Skin epidermis (tissue), 12 donors: ENCODE measurements at regions not wholly inside any gene's neighbourhood (a gene's known extent, or its start where the extent isn't known, plus 50 kb on each side); places are given as distances from the start of the nearest gene placed in this dataset.
"Not testable (repeated sequence)": the region's sequence is repeated elsewhere in the genome, so short reads cannot be mapped to it uniquely, and the experiment has no call there.

Source experiments
- H3K27ac ChIP-seq, 21 experiments: fragments of 200-600 bp; sonication (generic) in 11 of 21; one replicate each; pipeline ENCODE4 v1.5.0; 2020; ENCODE audit warnings: mild to moderate bottlenecking in 3 of 21, inconsistent platforms in 2 of 21, moderate library complexity in 2 of 21
- H3K4me3 ChIP-seq, 7 experiments: fragments of 200-600 bp; sonication (generic) in 2 of 7; one replicate each; pipeline ENCODE4 v1.5.0; 2020; ENCODE audit warnings: inconsistent platforms in 2 of 7, mild to moderate bottlenecking in 2 of 7, moderate library complexity in 1 of 7

- no peak overlapping the region for H3K27ac ChIP-seq
- no peak overlapping the region for H3K4me3 ChIP-seq
These were observed 341.0 kb downstream of the TCERG1L start for GRCh38 chr10:130970341-130971122.

GRCh38 chr10:130971123-130971435, 340.4 kb downstream of the TCERG1L start:
- Histone ChIP-seq H3K27ac (no peak overlapping the region), H3K4me3 (no peak overlapping the region)

- H3K4me3 ChIP-seq = no peak overlapping the region
- no peak overlapping the region for H3K27ac ChIP-seq
These were observed 338.2 kb downstream of the TCERG1L start for GRCh38 chr10:130973127-130973839.

- Histone ChIP-seq H3K27ac (no peak overlapping the region), H3K4me3 (no peak overlapping the region)
These were observed 337.4 kb downstream of the TCERG1L start for GRCh38 chr10:130974166-130974565.

- H3K27ac ChIP-seq, H3K4me3 ChIP-seq: not testable (repeated sequence)
These were observed 336.2 kb downstream of the TCERG1L start for GRCh38 chr10:130975351-130975750.

- Histone ChIP-seq H3K4me3 (no peak overlapping the region), H3K27ac (no peak overlapping the region)
These were observed 328.7 kb downstream of the TCERG1L start for GRCh38 chr10:130982802-130983201.

GRCh38 chr10:130983749-130984148, 327.8 kb downstream of the TCERG1L start:
- Histone ChIP-seq H3K27ac (no peak overlapping the region), H3K4me3 (no peak overlapping the region)

GRCh38 chr10:130984686-130985085, 326.8 kb downstream of the TCERG1L start:
- Histone ChIP-seq H3K27ac (no peak overlapping the region), H3K4me3 (no peak overlapping the region)

GRCh38 chr10:130985158-130985753, 326.3 kb downstream of the TCERG1L start:
- H3K27ac ChIP-seq = no peak overlapping the region

GRCh38 chr10:130986846-130987245, 324.7 kb downstream of the TCERG1L start:
- H3K27ac ChIP-seq = no peak overlapping the region
- no peak overlapping the region for H3K4me3 ChIP-seq

More at GRCh38 chr10:130985158-130985753, 326.3 kb downstream of the TCERG1L start:
- H3K4me3 ChIP-seq = no peak overlapping the region

GRCh38 chr10:130987401-130987800, 324.1 kb downstream of the TCERG1L start:
- no peak overlapping the region for H3K4me3 ChIP-seq
- no peak overlapping the region for H3K27ac ChIP-seq

- no peak overlapping the region for H3K27ac ChIP-seq
- H3K4me3 ChIP-seq = no peak overlapping the region
These were observed 321.8 kb downstream of the TCERG1L start for GRCh38 chr10:130989670-130990232.

- Histone ChIP-seq H3K4me3 (no peak overlapping the region), H3K27ac (no peak overlapping the region)
These were observed 321.0 kb downstream of the TCERG1L start for GRCh38 chr10:130990486-130990885.

- H3K27ac ChIP-seq = no peak overlapping the region
- H3K4me3 ChIP-seq = no peak overlapping the region
These were observed 318.6 kb downstream of the TCERG1L start for GRCh38 chr10:130992802-130993523.

- Histone ChIP-seq H3K4me3 (no peak overlapping the region), H3K27ac (no peak overlapping the region)
These were observed 317.9 kb downstream of the TCERG1L start for GRCh38 chr10:130993612-130994011.

GRCh38 chr10:130994191-130994590, 317.3 kb downstream of the TCERG1L start:
- Histone ChIP-seq H3K4me3 (no peak overlapping the region), H3K27ac (peak overlapping the region in 1 of 21 experiments; percentile 19)

- H3K4me3 ChIP-seq = no peak overlapping the region
- H3K27ac ChIP-seq = no peak overlapping the region
These were observed 316.7 kb downstream of the TCERG1L start for GRCh38 chr10:130994845-130995244.

GRCh38 chr10:130997267-130998045, 314.1 kb downstream of the TCERG1L start:
- H3K27ac ChIP-seq = no peak overlapping the region

GRCh38 chr10:130998046-130998435, 313.5 kb downstream of the TCERG1L start:
- Histone ChIP-seq H3K27ac (no peak overlapping the region), H3K4me3 (no peak overlapping the region)

More at GRCh38 chr10:130997267-130998045, 314.1 kb downstream of the TCERG1L start:
- H3K4me3 ChIP-seq = no peak overlapping the region
